Adrenal gland (tissue), 5 donors: ENCODE measurements at regions not wholly inside any gene's neighbourhood (a gene's known extent, or its start where the extent isn't known, plus 50 kb on each side); places are given as distances from the start of the nearest gene placed in this dataset.

Source experiments
- POLR2A ChIP-seq, 2 donors: fragments of 450-650 bp; IDR thresholded peaks; one replicate each; pipeline ENCODE4 v1.6.1; 2017; ENCODE audit warnings: antibody characterized with exemption in 2 of 2, mild to moderate bottlenecking in 2 of 2, moderate library complexity in 1 of 2
- TF ChIP-seq, protein P1 (sequence below), 6 experiments: fragments of 450-650 bp in 4 of 6; fragments of 200-600 bp in 2 of 6; sonication (generic) in 1 of 6; IDR thresholded peaks; 1 replicate in 5 of 6; 2 replicates in 1 of 6; pipeline versions ENCODE4 v1.5.1 to v1.8.0; 2016 to 2021; ENCODE audit warnings: antibody characterized with exemption in 6 of 6, mild to moderate bottlenecking in 2 of 6, moderate library complexity in 1 of 6
- donor health status: DM: no; HTN: no; CAD: no.

DNA sequence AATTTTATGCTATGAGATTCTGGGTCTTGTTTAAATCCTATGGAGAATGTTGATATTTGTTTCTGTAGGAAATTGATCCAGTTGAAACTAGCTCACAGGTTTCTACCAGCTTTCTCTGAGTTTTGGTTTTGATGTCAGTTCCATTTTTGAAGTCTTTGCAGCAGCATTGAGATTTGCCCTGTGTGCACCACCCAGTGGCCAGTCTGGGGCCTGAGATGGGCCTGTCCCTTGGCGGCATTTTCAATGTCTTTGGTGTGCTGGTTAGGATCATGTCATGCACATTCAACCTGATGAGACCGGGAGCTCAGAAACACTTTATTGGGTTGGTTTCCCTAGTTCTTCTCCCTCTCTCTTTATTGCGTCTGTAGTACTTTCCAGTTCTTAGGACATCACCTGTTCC, 395.2 kb upstream of the MAP3K7 start:
- TF ChIP-seq POLR2A (IDR thresholded peaks at IDR 0.05) = no peak
- TF ChIP-seq, protein P1, sequence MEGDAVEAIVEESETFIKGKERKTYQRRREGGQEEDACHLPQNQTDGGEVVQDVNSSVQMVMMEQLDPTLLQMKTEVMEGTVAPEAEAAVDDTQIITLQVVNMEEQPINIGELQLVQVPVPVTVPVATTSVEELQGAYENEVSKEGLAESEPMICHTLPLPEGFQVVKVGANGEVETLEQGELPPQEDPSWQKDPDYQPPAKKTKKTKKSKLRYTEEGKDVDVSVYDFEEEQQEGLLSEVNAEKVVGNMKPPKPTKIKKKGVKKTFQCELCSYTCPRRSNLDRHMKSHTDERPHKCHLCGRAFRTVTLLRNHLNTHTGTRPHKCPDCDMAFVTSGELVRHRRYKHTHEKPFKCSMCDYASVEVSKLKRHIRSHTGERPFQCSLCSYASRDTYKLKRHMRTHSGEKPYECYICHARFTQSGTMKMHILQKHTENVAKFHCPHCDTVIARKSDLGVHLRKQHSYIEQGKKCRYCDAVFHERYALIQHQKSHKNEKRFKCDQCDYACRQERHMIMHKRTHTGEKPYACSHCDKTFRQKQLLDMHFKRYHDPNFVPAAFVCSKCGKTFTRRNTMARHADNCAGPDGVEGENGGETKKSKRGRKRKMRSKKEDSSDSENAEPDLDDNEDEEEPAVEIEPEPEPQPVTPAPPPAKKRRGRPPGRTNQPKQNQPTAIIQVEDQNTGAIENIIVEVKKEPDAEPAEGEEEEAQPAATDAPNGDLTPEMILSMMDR (IDR thresholded peaks at IDR 0.05) = no peak
